ENCODE measurements at regions not wholly inside any gene's neighbourhood (a gene's known extent, or its start where the extent isn't known, plus 50 kb on each side); places are given as distances from the start of the nearest gene placed in this dataset.

- no peak for DNase-seq
Observed at GRCh38 chr5:105428451-105429380, 1866.1 kb upstream of the NUDT12 start.

- no peak for DNase-seq
Observed at GRCh38 chr5:105414067-105414466, 1851.5 kb upstream of the NUDT12 start.

DNA sequence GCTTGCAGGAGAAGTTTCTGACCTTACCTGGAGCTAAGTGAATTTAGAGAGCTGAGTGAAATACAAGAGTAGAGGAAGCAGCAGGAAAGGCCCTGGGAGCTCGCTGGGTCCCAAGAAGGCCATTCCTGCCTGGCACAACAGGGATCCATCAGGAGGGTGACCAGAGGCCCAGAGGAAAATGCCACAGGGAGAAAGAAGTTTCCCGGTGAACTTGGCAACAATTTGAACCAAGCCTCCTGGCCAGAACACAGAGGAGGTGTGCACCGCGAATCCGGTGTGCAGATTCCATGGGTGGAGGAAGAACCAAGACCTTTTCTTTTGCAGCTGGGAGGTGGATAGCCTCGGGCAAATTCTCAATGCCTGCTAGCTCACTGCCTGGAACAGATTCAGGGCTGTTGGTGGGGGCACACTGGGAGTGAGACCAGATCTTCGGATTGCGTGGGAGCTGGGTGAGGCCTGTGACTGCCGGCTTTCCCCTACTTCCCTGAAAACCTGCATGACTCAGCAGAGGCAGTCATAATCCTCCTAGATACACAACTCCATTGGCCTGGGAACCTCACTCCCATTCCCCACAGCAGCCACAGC lies 1850.9 kb upstream of the NUDT12 start:
- DNase-seq = no peak

- DNase-seq = no peak
Observed at GRCh38 chr5:105409695-105410094, 1847.1 kb upstream of the NUDT12 start.

DNA sequence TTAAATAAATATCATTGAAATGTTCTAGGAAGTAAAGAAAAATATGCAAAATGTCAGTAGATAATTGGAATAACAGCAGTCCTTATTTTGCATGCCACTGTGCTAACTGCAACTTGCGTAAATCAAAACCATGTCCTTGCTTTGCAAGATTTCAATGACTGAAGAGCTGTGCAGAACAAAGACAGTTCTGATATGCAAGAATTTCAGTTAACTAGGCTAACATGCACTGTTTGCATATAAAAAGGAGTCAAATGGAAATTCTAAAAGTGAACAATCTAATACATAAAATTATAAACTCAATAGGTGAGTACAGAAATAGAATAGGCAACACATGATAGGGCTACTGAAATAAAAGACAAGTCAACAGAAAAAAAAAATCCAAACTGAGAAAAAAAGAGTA lies 1844.6 kb upstream of the NUDT12 start:
- DNase-seq = no peak

DNA sequence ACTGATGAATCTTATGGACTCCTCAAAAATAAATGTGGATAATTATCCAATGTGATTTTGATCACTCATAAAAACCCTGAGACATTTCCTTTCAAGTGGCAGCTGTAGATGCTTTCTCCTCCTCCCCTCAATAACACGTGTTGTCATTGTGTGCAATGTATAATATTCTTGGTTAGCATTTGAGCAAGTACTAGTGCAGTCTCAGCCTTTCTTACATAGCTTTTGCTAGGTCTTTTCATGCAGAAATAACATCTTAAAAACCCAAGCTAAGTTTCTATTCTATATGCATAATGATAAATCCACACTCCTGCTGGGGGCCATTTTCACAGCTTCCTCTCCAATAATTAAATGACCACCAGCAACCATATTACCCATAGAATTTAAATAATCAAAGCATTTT lies 1835.2 kb upstream of the NUDT12 start:
- DNase-seq = no peak

DNA sequence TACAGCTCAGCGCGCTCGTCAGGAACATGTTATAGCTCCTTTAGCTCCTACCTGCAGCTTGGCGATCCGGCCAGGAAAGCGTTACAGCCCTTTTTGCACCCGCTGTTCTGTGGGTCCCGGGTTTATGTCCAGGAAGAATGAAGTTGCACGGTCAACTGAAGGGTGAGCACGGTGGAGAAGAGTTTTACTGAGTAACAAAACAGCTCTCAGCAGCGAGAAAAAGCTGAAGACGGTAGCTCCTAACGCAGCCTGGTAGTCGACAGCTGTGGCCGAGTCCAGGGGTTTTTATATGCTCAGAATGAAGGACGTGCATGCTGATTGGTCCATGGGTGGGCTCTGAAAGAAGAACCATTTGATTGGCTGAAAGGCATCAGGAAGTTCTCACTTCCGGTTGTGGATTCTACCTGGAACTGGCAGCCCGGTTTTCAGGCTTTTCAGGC lies 1830.1 kb upstream of the NUDT12 start:
- no peak for DNase-seq

DNA sequence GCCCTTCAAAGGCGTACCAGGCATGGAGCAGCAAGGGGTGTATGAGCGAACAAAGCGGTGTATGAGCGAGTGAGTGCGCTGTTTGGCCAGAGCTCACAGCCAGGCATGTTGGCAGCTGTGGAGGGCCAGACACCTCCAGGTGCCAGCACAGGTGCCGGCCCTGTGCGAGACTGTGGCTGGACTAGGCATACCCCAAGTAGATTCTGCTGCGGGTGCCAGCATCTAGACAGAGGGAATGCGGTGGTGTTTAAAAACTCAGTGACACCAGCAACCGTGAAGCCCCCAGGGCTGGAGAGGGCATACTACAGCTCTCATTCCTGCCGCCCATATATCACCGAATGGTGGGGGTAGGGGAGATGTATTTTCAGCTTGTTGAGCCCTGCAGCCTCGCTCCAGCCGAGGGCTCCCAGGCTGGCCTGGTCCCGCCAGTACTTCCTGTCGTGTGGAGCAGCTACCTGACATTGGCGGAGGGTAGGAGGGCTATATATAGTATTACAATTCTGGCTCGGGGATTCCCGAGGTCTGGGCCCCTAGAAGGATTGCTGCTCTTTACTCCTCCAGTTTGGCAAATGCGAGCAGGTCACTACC lies 1829.6 kb upstream of the NUDT12 start:
- no peak for DNase-seq

DNA sequence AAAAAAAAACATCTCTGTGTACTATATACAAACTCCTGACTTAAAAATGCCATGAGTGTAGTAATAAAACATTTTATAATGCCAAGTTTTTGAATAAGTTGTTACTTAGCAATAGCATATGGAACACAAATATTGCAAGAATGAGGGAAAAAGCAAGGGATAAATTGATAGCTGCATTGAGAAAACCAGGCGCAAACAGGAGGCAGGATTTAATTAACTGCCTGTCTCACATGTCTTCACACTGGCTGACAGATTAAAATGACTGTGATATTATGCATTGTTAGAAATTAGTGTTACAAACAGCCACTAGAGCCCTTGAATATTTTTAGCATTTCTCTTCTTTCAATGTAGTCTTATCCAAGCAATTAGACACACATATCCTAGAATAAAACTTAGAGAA lies 1817.5 kb upstream of the NUDT12 start:
- DNase-seq = no peak

DNA sequence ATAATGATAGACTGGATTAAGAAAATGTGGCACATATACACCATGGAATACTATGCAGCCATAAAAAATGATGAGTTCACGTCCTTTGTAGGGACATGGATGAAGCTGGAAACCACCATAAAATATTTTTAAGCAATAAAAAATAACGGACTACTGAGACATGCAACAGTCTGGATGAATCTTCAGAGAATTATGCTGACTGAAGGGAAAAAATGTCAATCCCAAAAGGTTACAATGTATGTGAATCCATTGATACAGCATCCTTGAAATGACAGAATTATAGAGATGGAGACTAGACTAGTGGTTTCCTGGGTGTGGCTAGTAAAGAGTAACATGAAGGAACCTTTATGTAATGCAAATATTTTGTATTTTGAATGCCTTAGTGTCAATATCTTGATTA lies 1808.6 kb upstream of the NUDT12 start:
- DNase-seq = no peak

DNA sequence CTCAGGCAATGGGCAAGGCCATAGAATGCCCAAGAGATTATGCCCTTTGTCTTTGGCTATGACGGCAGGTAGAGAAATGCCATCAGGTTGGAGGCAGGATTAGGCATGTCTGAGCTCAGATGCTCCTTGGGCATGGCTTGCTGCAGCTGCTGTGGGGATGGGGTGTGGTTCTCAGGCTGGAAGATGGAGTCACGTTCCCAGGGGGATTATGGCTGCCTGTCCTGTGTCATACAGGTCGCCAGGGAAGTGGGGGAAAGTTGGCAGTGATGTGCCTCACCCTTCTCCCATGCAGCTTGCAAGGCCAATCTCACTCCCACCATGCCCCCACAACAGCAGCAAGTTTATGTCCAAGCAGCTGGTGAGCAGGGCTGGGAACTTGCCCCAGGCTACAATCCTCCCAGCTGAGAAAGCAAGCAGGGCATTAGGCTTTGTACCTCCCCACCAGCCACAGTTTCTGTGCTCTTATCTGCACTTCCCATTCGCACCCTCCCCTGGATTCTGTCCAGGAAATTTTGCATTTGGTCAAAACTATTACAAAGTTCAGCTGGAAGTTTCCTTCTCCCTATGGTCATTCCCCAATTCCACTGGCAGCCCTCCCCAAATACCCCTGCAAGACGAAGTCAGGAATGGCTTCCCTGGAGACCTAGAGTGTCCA lies 1788.0 kb upstream of the NUDT12 start:
- no peak for DNase-seq

DNA sequence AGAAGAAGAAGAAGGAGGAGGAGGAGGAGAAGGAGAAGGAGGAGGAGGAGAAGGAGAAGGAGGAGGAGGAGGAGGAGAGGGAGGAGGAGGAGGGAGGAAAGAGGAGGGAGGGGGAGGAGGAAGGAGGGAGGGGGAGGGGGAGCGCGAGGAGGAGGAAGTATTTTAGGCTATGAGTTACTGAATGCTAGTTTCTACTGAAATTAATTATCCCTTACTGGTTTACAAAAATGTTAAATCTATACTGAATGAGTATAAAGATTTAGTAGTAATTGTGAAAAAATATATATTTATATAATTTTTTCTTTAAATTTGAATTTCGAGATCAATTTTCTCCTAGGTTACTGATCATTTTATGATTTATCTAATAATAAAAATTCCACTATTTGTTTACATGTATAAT lies 1769.0 kb upstream of the NUDT12 start:
- no peak for DNase-seq

DNA sequence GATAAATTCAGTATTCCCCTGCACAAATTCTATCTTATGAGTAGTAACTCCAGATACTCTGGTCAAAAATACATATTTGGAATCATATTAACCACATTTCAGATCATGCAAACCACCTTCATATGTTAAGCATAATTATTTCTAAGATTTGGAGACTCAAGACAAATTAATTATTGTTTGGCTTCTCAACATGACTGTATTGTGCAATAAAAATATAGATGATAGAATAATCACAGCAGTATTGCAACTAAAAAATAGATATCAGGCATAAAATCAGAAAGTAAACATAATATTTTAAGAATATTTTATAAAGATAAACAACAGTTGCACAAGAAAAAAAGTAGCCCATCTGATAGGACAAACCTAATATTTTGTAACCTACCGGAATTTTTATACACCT lies 1767.6 kb upstream of the NUDT12 start:
- no peak for DNase-seq

- no peak for DNase-seq
Observed at GRCh38 chr5:105304859-105305258, 1742.3 kb upstream of the NUDT12 start.

DNA sequence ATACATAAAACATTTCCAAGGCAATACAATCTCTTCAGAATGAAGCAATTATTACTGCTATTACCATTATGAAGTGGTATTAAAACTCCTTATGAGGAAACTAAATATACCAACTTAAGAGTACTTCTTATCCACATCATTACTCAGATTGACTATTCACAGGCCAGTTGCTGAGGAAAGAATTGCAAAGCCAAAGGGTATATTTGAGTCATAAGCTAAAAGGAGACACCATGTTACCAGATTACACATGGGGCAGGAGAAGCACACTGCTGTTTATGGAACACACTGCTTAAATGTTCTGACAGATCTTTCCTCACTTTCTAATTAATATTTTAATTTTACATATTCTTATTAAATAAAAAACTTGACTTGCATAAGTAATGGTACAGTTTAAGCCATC lies 1726.4 kb upstream of the NUDT12 start:
- no peak for DNase-seq

DNA sequence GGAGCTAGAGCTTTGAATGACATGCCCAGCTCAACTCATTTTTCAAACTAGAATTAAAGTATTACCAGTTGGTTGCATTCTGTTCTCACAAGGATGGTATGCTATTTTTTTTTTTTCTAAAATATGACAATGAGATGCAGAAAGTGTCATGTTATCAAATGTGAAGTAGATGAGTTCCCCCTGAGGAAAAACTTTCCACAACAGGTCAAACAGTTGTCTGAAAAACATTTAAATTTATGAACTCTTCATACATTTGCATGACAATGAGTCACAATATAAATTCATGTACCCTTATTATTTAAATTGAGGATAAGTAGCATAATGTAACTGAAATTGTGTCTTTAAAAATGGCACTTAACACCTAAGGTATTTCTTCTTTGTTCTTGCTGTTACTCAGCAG lies 1720.5 kb upstream of the NUDT12 start:
- no peak for DNase-seq

GRCh38 chr5:105274079-105274478 lies 1711.5 kb upstream of the NUDT12 start:
- no peak for DNase-seq

- DNase-seq = no peak
Observed at GRCh38 chr5:105263515-105263914, 1700.9 kb upstream of the NUDT12 start.

DNA sequence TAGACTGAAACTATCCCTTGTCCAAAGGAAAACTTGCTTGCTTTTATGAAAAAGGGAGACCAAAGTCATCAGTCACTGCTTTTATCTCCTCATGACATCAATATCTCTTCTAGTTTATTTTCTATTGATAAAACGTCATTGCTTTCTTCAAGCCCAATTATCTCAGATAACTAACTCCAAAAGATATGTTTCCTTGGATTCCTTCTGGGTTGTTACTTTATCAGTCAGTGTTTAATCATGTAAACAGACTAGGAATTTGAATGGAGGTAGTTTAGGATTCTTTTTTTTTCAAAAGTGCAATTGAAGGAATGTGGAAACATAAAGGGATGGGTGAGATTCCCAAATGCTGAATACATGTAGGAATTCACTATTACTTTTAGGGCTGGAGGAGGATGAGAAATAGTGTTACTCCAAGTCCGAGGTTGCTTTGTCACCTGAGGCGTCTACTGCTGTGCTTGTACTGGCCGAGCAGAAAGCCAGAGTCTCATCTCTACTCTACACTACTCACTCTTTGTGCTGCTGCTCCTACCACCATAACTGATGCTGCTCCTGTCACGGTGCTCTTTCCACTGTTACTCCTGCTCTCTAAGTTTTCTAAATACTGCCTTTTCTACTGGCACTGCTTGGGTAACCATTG lies 1697.1 kb upstream of the NUDT12 start:
- DNase-seq = no peak

DNA sequence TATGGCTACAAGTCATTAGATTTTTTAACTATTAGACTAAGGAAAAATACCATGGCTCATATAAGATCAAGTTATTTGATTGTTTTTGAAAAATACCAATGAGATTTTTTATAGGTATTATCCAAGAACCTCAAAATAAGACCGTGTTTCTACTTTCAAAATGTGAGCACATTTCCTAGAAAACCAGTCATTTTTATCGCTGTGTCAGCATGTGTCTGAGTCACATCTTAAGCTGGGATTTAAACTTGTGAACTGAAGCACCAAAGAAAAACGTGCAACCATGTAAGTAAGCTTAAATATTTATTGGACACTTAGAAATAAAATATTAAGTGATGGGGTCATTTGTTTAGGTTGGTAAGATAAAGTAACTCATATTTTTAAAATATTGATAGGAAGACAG lies 1676.0 kb upstream of the NUDT12 start:
- DNase-seq = no peak

DNA sequence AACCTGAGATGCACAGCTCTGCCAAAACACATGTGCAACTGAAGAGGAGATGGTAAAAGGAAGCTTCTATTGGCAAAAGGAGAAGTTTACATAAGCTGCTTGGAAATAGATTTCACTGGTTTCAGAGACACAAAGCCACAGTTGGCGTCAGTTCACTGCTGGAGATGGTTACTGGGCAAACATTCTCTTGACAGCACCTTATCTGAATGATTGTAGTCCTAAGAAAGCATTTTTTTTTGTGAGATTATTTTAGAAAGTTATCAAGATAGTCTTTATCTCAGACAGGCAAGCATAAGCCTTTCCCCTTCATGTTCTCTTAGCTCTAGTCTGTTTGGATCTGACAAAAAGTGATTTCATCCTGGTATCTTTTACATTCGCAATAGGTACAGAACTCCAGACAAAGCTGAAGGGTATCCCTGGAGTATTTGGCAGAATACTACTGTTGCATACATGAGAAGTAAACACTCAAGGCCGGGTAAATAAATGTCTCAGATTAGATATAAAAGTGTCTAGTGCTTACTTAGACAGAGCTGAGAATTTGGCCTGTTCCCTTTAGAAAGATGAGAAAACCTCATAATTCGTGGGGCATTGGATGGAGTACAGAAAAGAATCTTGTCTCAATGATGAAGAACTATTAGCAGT lies 1668.0 kb upstream of the NUDT12 start:
- no peak for DNase-seq

- DNase-seq = no peak
Observed at GRCh38 chr5:105218018-105218417, 1655.4 kb upstream of the NUDT12 start.

DNA sequence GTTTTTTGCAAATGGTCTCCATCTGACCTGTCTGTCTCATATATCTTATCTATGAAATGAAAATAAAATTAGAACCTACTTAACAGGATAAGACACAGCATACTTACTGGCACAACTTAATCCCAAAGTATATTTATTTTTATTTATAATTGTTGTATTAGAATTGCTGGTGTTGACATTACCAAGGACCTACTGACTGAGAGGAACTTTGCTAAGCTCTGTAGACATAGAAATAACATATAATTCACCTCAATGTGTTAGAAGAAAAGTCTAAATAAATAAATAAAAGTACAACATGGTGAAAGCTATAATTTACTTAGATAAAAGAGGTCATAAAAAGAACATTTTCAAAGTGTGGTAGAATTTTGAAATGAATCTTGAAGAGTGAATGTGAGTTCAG lies 1650.5 kb upstream of the NUDT12 start:
- DNase-seq = no peak

Data from DMS79 treated with DMSO at 0.1 percent for 48 hours (cell line).